Endothelial cell (in vitro differentiated cells): ENCODE measurements at regions not wholly inside any gene's neighbourhood (a gene's known extent, or its start where the extent isn't known, plus 50 kb on each side); places are given as distances from the start of the nearest gene placed in this dataset.

Experiments used
- DNase-seq: peaks from one replicate; pipeline ENCODE4 v3.0.0; 2021; ENCODE audit warnings: low spot score
- H3K27ac Mint-ChIP-seq: one replicate; pipeline ENCODE4 v1.8.0; 2021; ENCODE audit warnings: mixed read lengths, inconsistent platforms; ENCODE audit not compliant: unreplicated experiment
- H3K27me3 Mint-ChIP-seq: one replicate; pipeline ENCODE4 v1.8.0; 2021; ENCODE audit warnings: mild to moderate bottlenecking, moderate library complexity, mixed read lengths, inconsistent platforms; ENCODE audit not compliant: unreplicated experiment
- H3K36me3 Mint-ChIP-seq: one replicate; pipeline ENCODE4 v1.8.0; 2021; ENCODE audit warnings: mild to moderate bottlenecking, low read depth, mixed read lengths, inconsistent platforms; ENCODE audit not compliant: unreplicated experiment
- H3K4me1 Mint-ChIP-seq: one replicate; pipeline ENCODE4 v1.8.0; 2021; ENCODE audit warnings: mild to moderate bottlenecking, mixed read lengths, inconsistent platforms; ENCODE audit not compliant: unreplicated experiment
- H3K4me3 Mint-ChIP-seq: one replicate; pipeline ENCODE4 v1.8.0; 2021; ENCODE audit warnings: mild to moderate bottlenecking, mixed read lengths, inconsistent platforms; ENCODE audit not compliant: unreplicated experiment
- H3K9me3 Mint-ChIP-seq: one replicate; pipeline ENCODE4 v1.8.0; 2021; ENCODE audit warnings: mixed read lengths, inconsistent platforms; ENCODE audit not compliant: unreplicated experiment
- CTCF ChIP-seq: fragments of 200-600 bp; sonication (generic); IDR thresholded peaks from one replicate; pipeline ENCODE4 v1.5.0; 2021; ENCODE audit warnings: antibody characterized with exemption; ENCODE audit not compliant: unreplicated experiment

- no peaks in the 10 kb centered on the region for H3K9me3 Mint-ChIP-seq
- no peaks in the 10 kb centered on the region for H3K4me1 Mint-ChIP-seq
- no peak for DNase-seq
- TF ChIP-seq CTCF: no peak
- no peaks in the 10 kb centered on the region for H3K36me3 Mint-ChIP-seq
- no peak overlapping the region for H3K4me3 Mint-ChIP-seq
- no peaks in the 10 kb centered on the region for H3K27me3 Mint-ChIP-seq
- no peak overlapping the region for H3K27ac Mint-ChIP-seq
Measured at GRCh38 chr18:38307914-38308313, 742.3 kb upstream of the CELF4 start.

GRCh38 chr18:38305961-38306360 is 740.4 kb upstream of the CELF4 start:
- no peaks in the 10 kb centered on the region for H3K36me3 Mint-ChIP-seq
- DNase-seq: no peak
- H3K9me3 Mint-ChIP-seq: no peaks in the 10 kb centered on the region
- no peak overlapping the region for H3K27ac Mint-ChIP-seq
- no peak overlapping the region for H3K4me3 Mint-ChIP-seq
- H3K27me3 Mint-ChIP-seq: no peaks in the 10 kb centered on the region
- TF ChIP-seq CTCF: no peak
- H3K4me1 Mint-ChIP-seq: no peaks in the 10 kb centered on the region

GRCh38 chr18:38301621-38302020 is 736.0 kb upstream of the CELF4 start:
- H3K36me3 Mint-ChIP-seq: no peaks in the 10 kb centered on the region
- H3K27ac Mint-ChIP-seq: no peak overlapping the region
- no peak for TF ChIP-seq CTCF
- peaks cover 2% of the 10 kb centered on the region for H3K27me3 Mint-ChIP-seq
- H3K4me1 Mint-ChIP-seq: no peaks in the 10 kb centered on the region
- H3K4me3 Mint-ChIP-seq: no peak overlapping the region
- DNase-seq: no peak
- no peaks in the 10 kb centered on the region for H3K9me3 Mint-ChIP-seq

GRCh38 chr18:38297910-38298309 is 732.3 kb upstream of the CELF4 start:
- Mint-ChIP-seq H3K9me3 (no peaks in the 10 kb centered on the region), H3K27me3 (peaks cover 2% of the 10 kb centered on the region), H3K4me1 (no peaks in the 10 kb centered on the region), H3K36me3 (no peaks in the 10 kb centered on the region), H3K27ac (no peak overlapping the region), H3K4me3 (no peak overlapping the region)
- no peak for TF ChIP-seq CTCF
- DNase-seq: no peak

- Mint-ChIP-seq H3K4me1 (no peaks in the 10 kb centered on the region), H3K27ac (no peak overlapping the region), H3K36me3 (no peaks in the 10 kb centered on the region), H3K9me3 (no peaks in the 10 kb centered on the region), H3K4me3 (no peak overlapping the region), H3K27me3 (no peaks in the 10 kb centered on the region)
- DNase-seq: no peak
- TF ChIP-seq CTCF: no peak
Measured at GRCh38 chr18:38290229-38290628, 724.6 kb upstream of the CELF4 start.
